ENCODE measurements at regions not wholly inside any gene's neighbourhood (a gene's known extent, or its start where the extent isn't known, plus 50 kb on each side); places are given as distances from the start of the nearest gene placed in this dataset.

GRCh38 chr3:195009616-195010015, 261.3 kb downstream of the XXYLT1 start:
- TF ChIP-seq CTCF (IDR thresholded peaks at IDR 0.05) (no peak), POLR2A (IDR thresholded peaks at IDR 0.05) (no peak)

Data from thyroid gland (tissue), 4 donors.